PC-3 (cell line): ENCODE measurements at regions not wholly inside any gene's neighbourhood (a gene's known extent, or its start where the extent isn't known, plus 50 kb on each side); places are given as distances from the start of the nearest gene placed in this dataset.

ENCODE experiments used
- EZH2 ChIP-seq: fragments of 300-600 bp; sonication (generic); IDR thresholded peaks from one replicate; pipeline ENCODE4 v1.6.1; 2017; ENCODE audit warnings: antibody characterized with exemption, mild to moderate bottlenecking, low read length; ENCODE audit not compliant: unreplicated experiment
- EZH2phosphoT487 ChIP-seq: fragments of 300-600 bp; sonication (generic); IDR thresholded peaks from 2 replicates; pipeline ENCODE4 v1.6.1; 2018; ENCODE audit warnings: mild to moderate bottlenecking, antibody characterized with exemption, low read length, borderline replicate concordance
- TF ChIP-seq, protein P1 (sequence below): fragments of 300-600 bp; sonication (generic); conservative IDR thresholded peaks from 2 replicates; pipeline ENCODE4 v1.5.1; 2017; ENCODE audit warnings: antibody characterized with exemption, low read depth, mild to moderate bottlenecking, low read length

GRCh38 chr10:37473906-37474305 lies 348.5 kb downstream of the ANKRD30A start:
- TF ChIP-seq EZH2, result no peak
- TF ChIP-seq, protein P1, sequence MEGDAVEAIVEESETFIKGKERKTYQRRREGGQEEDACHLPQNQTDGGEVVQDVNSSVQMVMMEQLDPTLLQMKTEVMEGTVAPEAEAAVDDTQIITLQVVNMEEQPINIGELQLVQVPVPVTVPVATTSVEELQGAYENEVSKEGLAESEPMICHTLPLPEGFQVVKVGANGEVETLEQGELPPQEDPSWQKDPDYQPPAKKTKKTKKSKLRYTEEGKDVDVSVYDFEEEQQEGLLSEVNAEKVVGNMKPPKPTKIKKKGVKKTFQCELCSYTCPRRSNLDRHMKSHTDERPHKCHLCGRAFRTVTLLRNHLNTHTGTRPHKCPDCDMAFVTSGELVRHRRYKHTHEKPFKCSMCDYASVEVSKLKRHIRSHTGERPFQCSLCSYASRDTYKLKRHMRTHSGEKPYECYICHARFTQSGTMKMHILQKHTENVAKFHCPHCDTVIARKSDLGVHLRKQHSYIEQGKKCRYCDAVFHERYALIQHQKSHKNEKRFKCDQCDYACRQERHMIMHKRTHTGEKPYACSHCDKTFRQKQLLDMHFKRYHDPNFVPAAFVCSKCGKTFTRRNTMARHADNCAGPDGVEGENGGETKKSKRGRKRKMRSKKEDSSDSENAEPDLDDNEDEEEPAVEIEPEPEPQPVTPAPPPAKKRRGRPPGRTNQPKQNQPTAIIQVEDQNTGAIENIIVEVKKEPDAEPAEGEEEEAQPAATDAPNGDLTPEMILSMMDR, result no peak
- TF ChIP-seq EZH2phosphoT487, result no peak
